A673 (cell line): ENCODE measurements at regions not wholly inside any gene's neighbourhood (a gene's known extent, or its start where the extent isn't known, plus 50 kb on each side); places are given as distances from the start of the nearest gene placed in this dataset.
A peak's percentile ranks its signal among the peaks of the same experiment; 100 is the strongest.

Experiments used
- BruUV-seq: library from RNA; stranded (reverse); fragments of 400-500 nt; replicated peaks from 2 replicates; lab custom pipeline; 2021; lab: Mats Ljungman, UMichigan
- CTCF ChIA-PET: fragments of 300-600 bp; sonication (Branson Sonifier 250); formaldehyde crosslinking; loops from one replicate; lab custom pipeline; 2022; ENCODE audit warnings: antibody characterized with exemption; lab: Charles Lee
- POLR2A ChIA-PET: fragments of 300-600 bp; sonication (Branson Sonifier 250); formaldehyde crosslinking; loops from one replicate; lab custom pipeline; 2022; ENCODE audit warnings: antibody characterized with exemption; ENCODE audit not compliant: low non-redundant PET; lab: Charles Lee
- DNase-seq: peaks from one replicate; pipeline ENCODE4 v3.0.0-alpha.2; 2015; ENCODE audit warnings: low spot score
- H3K27ac ChIP-seq: fragments of 200-600 bp; sonication (generic); 2 replicates; pipeline ENCODE4 v1.5.1; 2016; ENCODE audit warnings: mixed run types, low read depth, mild to moderate bottlenecking, mixed read lengths, antibody characterized with exemption, low read length; ENCODE audit not compliant: poor library complexity, severe bottlenecking
- H3K27me3 ChIP-seq: fragments of 200-600 bp; sonication (generic); replicated peaks from 2 replicates; pipeline ENCODE4 v1.6.1; 2017; ENCODE audit warnings: mixed run types, low read depth, mild to moderate bottlenecking, mixed read lengths, antibody characterized with exemption, low read length; ENCODE audit not compliant: insufficient read depth, poor library complexity
- H3K36me3 ChIP-seq: fragments of 200-600 bp; sonication (generic); 2 replicates; pipeline ENCODE4 v1.6.1; 2016; ENCODE audit warnings: mixed run types, mild to moderate bottlenecking, mixed read lengths, antibody characterized with exemption, low read length; ENCODE audit not compliant: insufficient read depth, poor library complexity, severe bottlenecking
- H3K4me1 ChIP-seq: fragments of 200-600 bp; sonication (generic); 2 replicates; pipeline ENCODE4 v1.6.1; 2017; ENCODE audit warnings: mixed run types, mild to moderate bottlenecking, mixed read lengths, antibody characterized with exemption, low read length; ENCODE audit not compliant: insufficient read depth, poor library complexity, severe bottlenecking
- H3K4me3 ChIP-seq: fragments of 200-600 bp; sonication (generic); 2 replicates; pipeline ENCODE4 v1.5.1; 2016; ENCODE audit warnings: low read depth, mixed run types, mild to moderate bottlenecking, mixed read lengths, low read length; ENCODE audit not compliant: poor library complexity, severe bottlenecking
- H3K9me3 ChIP-seq: fragments of 200-600 bp; sonication (generic); 2 replicates; pipeline ENCODE4 v1.6.1; 2016; ENCODE audit warnings: mixed run types, low read depth, mild to moderate bottlenecking, mixed read lengths, antibody characterized with exemption, low read length; ENCODE audit not compliant: poor library complexity, severe bottlenecking
- CTCF ChIP-seq: fragments of 300-800, 200-600 bp; sonication (generic); conservative IDR thresholded peaks from 2 replicates; pipeline ENCODE4 v1.5.1; 2017; ENCODE audit warnings: low read depth, mild to moderate bottlenecking, antibody characterized with exemption, low read length, moderate library complexity, mixed read lengths
- EZH2 ChIP-seq: fragments of 200-600 bp; sonication (generic); IDR thresholded peaks from 2 replicates; pipeline ENCODE4 v1.6.1; 2017; ENCODE audit warnings: borderline replicate concordance, low read depth, mild to moderate bottlenecking, mixed read lengths, antibody characterized with exemption, low read length; ENCODE audit not compliant: poor library complexity, severe bottlenecking
- intact Hi-C: fragments of 100-400 bp; cut with micrococcal nuclease; formaldehyde crosslinking; loops from one replicate; pipeline ENCODE4 v1.10.0; 2022; ENCODE audit not compliant: unreplicated experiment

DNA sequence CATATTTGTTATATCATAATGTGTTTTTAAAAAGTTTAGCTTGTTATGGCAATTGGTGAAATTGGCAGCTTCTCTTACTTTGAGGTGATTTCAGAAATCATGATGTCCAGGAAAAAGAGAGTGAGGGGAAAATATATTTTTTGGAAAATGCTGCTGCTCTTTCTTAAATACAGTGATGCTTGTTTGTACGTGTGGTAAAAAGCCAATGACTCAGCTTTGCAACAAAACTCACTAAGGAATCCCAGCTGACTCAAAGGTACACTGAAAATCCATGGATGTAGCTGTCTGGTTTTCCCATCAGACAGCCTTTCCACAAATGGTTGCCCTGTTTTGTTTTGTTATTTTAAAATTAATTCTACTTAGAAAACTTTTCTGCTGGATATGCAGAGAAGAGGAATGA lies 306.4 kb upstream of the PAPPA start:
- no TSS peak for BruUV-seq
- Histone ChIP-seq H3K4me1 (peaks cover 22% of the 10 kb centered on the region), H3K4me3 (no peak overlapping the region), H3K36me3 (no peaks in the 10 kb centered on the region), H3K9me3 (no peaks in the 10 kb centered on the region), H3K27me3 (no peaks in the 10 kb centered on the region), H3K27ac (no peak overlapping the region)
- intact Hi-C loops, result no loop called here
- ChIA-PET POLR2A (no interaction called here), CTCF (no interaction called here)
- TF ChIP-seq CTCF (no peak), EZH2 (no peak)
- no peak for DNase-seq

DNA sequence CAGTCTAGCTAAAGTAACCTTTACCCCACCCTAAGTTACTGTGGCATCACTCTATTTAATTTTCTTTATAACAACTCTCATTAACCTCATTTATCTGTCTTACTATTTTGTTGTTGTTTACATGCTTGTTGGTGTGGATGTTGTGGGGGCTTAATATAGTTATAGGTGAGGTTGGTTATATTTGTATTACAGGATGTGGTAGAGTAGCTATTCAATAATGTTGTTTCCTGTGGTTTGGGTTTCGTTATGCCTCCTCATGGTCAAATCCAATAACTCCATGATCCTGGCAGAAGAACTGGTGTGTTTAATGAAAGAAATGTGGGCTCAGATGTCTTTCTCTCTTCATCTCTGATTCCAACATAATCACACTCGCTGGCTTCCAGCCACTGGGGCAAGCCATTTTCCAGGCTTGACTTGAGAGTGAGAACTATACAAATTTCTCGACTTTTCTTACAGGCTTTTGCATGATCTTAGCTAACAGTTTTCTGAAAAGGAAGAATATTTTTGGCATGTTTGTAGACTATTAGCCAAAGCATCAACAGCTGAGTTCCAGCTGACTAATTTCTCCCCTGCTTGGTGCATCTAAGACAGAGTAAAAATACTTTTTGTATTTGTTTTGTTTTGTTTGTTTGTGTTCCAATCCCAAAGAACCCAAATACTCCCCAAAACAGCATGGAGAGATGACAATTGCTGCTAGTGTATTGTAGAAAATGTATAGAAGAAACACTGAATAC lies 303.7 kb upstream of the PAPPA start:
- Histone ChIP-seq H3K27me3 (no peaks in the 10 kb centered on the region), H3K27ac (peak overlapping the region; percentile 60), H3K9me3 (no peaks in the 10 kb centered on the region), H3K4me3 (no peak overlapping the region), H3K36me3 (no peaks in the 10 kb centered on the region), H3K4me1 (peaks cover 35% of the 10 kb centered on the region)
- ChIA-PET POLR2A (no interaction called here), CTCF (interaction anchor here (0.6 kb wide), 1 partner anchor 612 kb away, joined by 5 read pairs; no protein-coding TSS in a partner anchor)
- TF ChIP-seq EZH2 (no peak), CTCF (no peak)
- BruUV-seq, result no TSS peak
- intact Hi-C loops, result no loop called here
- no peak for DNase-seq

DNA sequence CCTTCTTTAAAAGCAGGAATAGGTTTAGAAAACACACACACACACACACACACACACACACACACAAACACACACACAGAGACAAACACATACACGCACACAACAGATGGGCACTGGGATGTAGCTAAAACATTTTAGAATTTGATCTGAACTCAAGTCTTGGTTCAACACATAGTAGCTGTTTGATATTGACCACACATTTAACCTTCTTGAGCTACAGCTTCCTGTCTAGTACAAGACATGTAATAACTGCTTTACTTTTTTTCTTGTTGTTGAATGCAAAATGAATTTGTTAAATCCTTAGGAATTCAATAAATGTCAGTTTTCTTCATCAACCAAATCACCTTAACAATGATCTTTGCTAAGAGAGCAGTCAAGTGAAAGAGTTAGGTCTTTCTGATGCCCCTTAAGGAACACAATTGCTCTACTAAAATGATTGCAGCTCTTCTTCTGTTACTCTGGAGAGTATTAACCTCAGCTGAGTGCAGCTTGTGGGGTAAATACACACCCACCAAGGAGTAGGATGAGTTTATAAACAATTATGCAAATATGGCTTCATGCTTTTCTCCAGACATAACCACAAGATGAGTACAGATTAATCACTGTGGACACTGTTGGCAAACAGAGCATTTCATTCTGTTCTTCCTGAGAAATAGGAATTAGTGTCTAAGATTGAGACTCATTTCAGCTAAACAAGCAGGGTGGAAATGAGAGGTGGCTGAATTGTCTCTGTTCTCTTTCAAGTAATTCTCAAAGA lies 302.9 kb upstream of the PAPPA start:
- H3K27me3 ChIP-seq, result no peaks in the 10 kb centered on the region
- CTCF ChIA-PET, result interaction anchor here (0.6 kb wide), 1 partner anchor 612 kb away, joined by 5 read pairs; no protein-coding TSS in a partner anchor

More for the DNA sequence above, 302.9 kb upstream of the PAPPA start:
- intact Hi-C loops, result no loop called here
- no TSS peak for BruUV-seq
- Histone ChIP-seq H3K4me3 (no peak overlapping the region), H3K4me1 (peaks cover 44% of the 10 kb centered on the region), H3K36me3 (no peaks in the 10 kb centered on the region), H3K27ac (peak overlapping the region; percentile 60), H3K9me3 (no peaks in the 10 kb centered on the region)
- DNase-seq, result peak; percentile 64
- TF ChIP-seq CTCF (no peak), EZH2 (no peak)
- POLR2A ChIA-PET, result no interaction called here
